ENCODE measurements at regions not wholly inside any gene's neighbourhood (a gene's known extent, or its start where the extent isn't known, plus 50 kb on each side); places are given as distances from the start of the nearest gene placed in this dataset.

DNA sequence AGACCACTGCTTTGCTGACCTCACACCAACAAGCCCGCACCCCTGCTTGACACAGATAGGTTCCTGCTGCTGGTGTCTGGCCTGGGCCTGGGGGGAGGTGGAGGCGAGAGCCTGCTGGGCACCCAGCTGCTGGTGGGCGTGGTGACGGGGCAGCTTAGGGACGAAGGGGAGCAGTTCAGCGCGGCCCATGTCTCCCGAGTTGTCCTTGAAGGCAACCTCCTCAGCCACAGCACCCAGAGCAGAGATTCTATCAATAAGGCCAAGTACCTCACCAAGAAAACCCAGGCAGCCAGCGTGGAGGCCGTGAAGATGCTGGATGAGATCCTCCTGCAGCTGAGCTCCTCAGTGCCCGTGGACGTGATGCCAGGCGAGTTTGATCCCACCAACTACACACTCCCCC lies 313.3 kb downstream of the NR2F1-AS1 start:
- H4K91ac ChIP-seq (ENCODE audit: low read length), result no peak overlapping the region
- H2BK120ac ChIP-seq (ENCODE audit: low read depth, low read length), result no peak overlapping the region
- no peak overlapping the region for H4K8ac ChIP-seq (ENCODE audit: low read length)
- H2AK5ac ChIP-seq (ENCODE audit: low read length, severe bottlenecking), result no peak overlapping the region
- no peaks in the 10 kb centered on the region for H3K4me1 ChIP-seq (ENCODE audit: control insufficient read depth, insufficient read depth, low read depth, low read length)
- WGBS, result 97% methylated on average over 8 of the region's 13 CpGs
- H3K79me1 ChIP-seq (replicated peaks; ENCODE audit: low read length, poor library complexity, severe bottlenecking), result no peaks in the 10 kb centered on the region
- H3K36me3 ChIP-seq (ENCODE audit: control insufficient read depth in 1 of 2, insufficient read depth in 2 of 2, low read depth in 1 of 2, low read length in 2 of 2), result no peaks in the 10 kb centered on the region
- no peak overlapping the region for H3K27ac ChIP-seq (ENCODE audit: low read length, poor library complexity, severe bottlenecking)
- no peak for DNase-seq
- no peaks in the 10 kb centered on the region for H3K27me3 ChIP-seq (ENCODE audit: control insufficient read depth in 1 of 2, insufficient read depth in 1 of 2, low read length in 2 of 2)
- H3K9ac ChIP-seq (ENCODE audit: low read length), result no peak overlapping the region
- H2AFZ ChIP-seq (ENCODE audit: low read depth, low read length), result no peak overlapping the region
- no peak overlapping the region for H2BK5ac ChIP-seq (ENCODE audit: low read depth, low read length, poor library complexity, severe bottlenecking)
- H3K9me3 ChIP-seq (ENCODE audit: control insufficient read depth, low read length), result peaks cover 3% of the 10 kb centered on the region
- no peak overlapping the region for H3K4me3 ChIP-seq (ENCODE audit: insufficient read depth in 1 of 2, low read depth in 1 of 2, low read length in 2 of 2)
- no peak overlapping the region for H3K23ac ChIP-seq (ENCODE audit: low read length in 2 of 2)
- H3K18ac ChIP-seq (ENCODE audit: low read depth in 1 of 2, low read length in 2 of 2), result peak overlapping the region in 1 of 2 experiments; percentile 48
- no peak overlapping the region for H3K4ac ChIP-seq (ENCODE audit: low read depth in 1 of 2, low read length in 2 of 2)
- no peak overlapping the region for H2BK15ac ChIP-seq (ENCODE audit: low read depth, poor library complexity, severe bottlenecking)
- H3K4me2 ChIP-seq (ENCODE audit: low read length, poor library complexity, severe bottlenecking), result no peak overlapping the region
- no peak overlapping the region for H2BK12ac ChIP-seq (ENCODE audit: low read length in 2 of 2)
- no peak overlapping the region for H3K14ac ChIP-seq (ENCODE audit: low read length in 2 of 2)

- Histone ChIP-seq H3K4ac (ENCODE audit: low read depth in 1 of 2, low read length in 2 of 2) (no peak overlapping the region), H3K4me3 (ENCODE audit: insufficient read depth in 1 of 2, low read depth in 1 of 2, low read length in 2 of 2) (no peak overlapping the region), H2BK120ac (ENCODE audit: low read depth, low read length) (no peak overlapping the region), H2AFZ (ENCODE audit: low read depth, low read length) (no peak overlapping the region), H3K4me1 (ENCODE audit: control insufficient read depth, insufficient read depth, low read depth, low read length) (no peaks in the 10 kb centered on the region), H3K9ac (ENCODE audit: low read length) (no peak overlapping the region), H2BK5ac (ENCODE audit: low read depth, low read length, poor library complexity, severe bottlenecking) (no peak overlapping the region), H4K91ac (ENCODE audit: low read length) (peak overlapping the region; percentile 22), H3K27me3 (ENCODE audit: control insufficient read depth in 1 of 2, insufficient read depth in 1 of 2, low read length in 2 of 2) (no peaks in the 10 kb centered on the region), H3K4me2 (ENCODE audit: low read length, poor library complexity, severe bottlenecking) (no peak overlapping the region), H3K79me1 (replicated peaks; ENCODE audit: low read length, poor library complexity, severe bottlenecking) (no peaks in the 10 kb centered on the region), H3K27ac (ENCODE audit: low read length, poor library complexity, severe bottlenecking) (no peak overlapping the region), H2BK12ac (ENCODE audit: low read length in 2 of 2) (no peak overlapping the region), H3K23ac (ENCODE audit: low read length in 2 of 2) (no peak overlapping the region), H3K18ac (ENCODE audit: low read depth in 1 of 2, low read length in 2 of 2) (no peak overlapping the region), H2BK15ac (ENCODE audit: low read depth, poor library complexity, severe bottlenecking) (no peak overlapping the region), H2AK5ac (ENCODE audit: low read length, severe bottlenecking) (no peak overlapping the region), H4K8ac (ENCODE audit: low read length) (no peak overlapping the region), H3K14ac (ENCODE audit: low read length in 2 of 2) (no peak overlapping the region), H3K9me3 (ENCODE audit: control insufficient read depth, low read length) (no peaks in the 10 kb centered on the region), H3K36me3 (ENCODE audit: control insufficient read depth in 1 of 2, insufficient read depth in 2 of 2, low read depth in 1 of 2, low read length in 2 of 2) (no peaks in the 10 kb centered on the region)
- 98% methylated on average over 20 of the region's 20 CpGs for WGBS
- DNase-seq, result no peak
These were observed 313.7 kb downstream of the NR2F1-AS1 start for GRCh38 chr5:93267276-93267675.

GRCh38 chr5:93257616-93258015 lies 323.4 kb downstream of the NR2F1-AS1 start:
- 34% methylated on average over 2 of the region's 3 CpGs for WGBS
- Histone ChIP-seq H4K8ac (ENCODE audit: low read length) (no peak overlapping the region), H3K79me1 (replicated peaks; ENCODE audit: low read length, poor library complexity, severe bottlenecking) (no peaks in the 10 kb centered on the region)

DNA sequence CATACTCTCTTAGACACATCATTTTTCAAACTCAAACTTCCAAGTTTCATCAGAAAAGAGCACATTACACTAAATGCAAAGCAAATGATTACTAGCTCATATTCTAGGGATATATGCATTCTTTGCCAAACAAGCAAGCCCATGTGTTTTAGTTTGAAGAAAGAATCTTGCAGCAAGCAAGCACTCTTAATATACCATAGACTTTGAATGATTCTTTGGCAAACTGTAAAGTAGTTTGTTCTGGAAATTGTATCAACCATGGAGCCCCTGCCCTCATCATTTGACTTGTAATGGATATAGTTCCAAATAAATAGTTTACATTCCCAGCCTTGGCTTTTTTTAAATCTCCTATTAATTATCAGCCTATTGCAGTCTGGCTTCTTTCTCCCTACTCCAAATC lies 325.2 kb downstream of the NR2F1-AS1 start:
- Histone ChIP-seq H3K79me1 (replicated peaks; ENCODE audit: low read length, poor library complexity, severe bottlenecking) (no peaks in the 10 kb centered on the region), H3K23ac (ENCODE audit: low read length in 2 of 2) (no peak overlapping the region), H2BK15ac (ENCODE audit: low read depth, poor library complexity, severe bottlenecking) (no peak overlapping the region), H3K27ac (ENCODE audit: low read length, poor library complexity, severe bottlenecking) (no peak overlapping the region), H3K4ac (ENCODE audit: low read depth in 1 of 2, low read length in 2 of 2) (no peak overlapping the region), H3K9ac (ENCODE audit: low read length) (no peak overlapping the region), H3K4me3 (ENCODE audit: insufficient read depth in 1 of 2, low read depth in 1 of 2, low read length in 2 of 2) (no peak overlapping the region), H2BK5ac (ENCODE audit: low read depth, low read length, poor library complexity, severe bottlenecking) (no peak overlapping the region), H3K27me3 (ENCODE audit: control insufficient read depth in 1 of 2, insufficient read depth in 1 of 2, low read length in 2 of 2) (no peaks in the 10 kb centered on the region), H3K36me3 (ENCODE audit: control insufficient read depth in 1 of 2, insufficient read depth in 2 of 2, low read depth in 1 of 2, low read length in 2 of 2) (no peaks in the 10 kb centered on the region), H2AK5ac (ENCODE audit: low read length, severe bottlenecking) (no peak overlapping the region), H3K9me3 (ENCODE audit: control insufficient read depth, low read length) (no peaks in the 10 kb centered on the region), H3K14ac (ENCODE audit: low read length in 2 of 2) (no peak overlapping the region), H3K4me1 (ENCODE audit: control insufficient read depth, insufficient read depth, low read depth, low read length) (no peaks in the 10 kb centered on the region), H3K18ac (ENCODE audit: low read depth in 1 of 2, low read length in 2 of 2) (no peak overlapping the region), H4K91ac (ENCODE audit: low read length) (no peak overlapping the region), H3K4me2 (ENCODE audit: low read length, poor library complexity, severe bottlenecking) (no peak overlapping the region), H2AFZ (ENCODE audit: low read depth, low read length) (no peak overlapping the region), H2BK12ac (ENCODE audit: low read length in 2 of 2) (no peak overlapping the region), H4K8ac (ENCODE audit: low read length) (no peak overlapping the region), H2BK120ac (ENCODE audit: low read depth, low read length) (no peak overlapping the region)
- no peak for DNase-seq

More at GRCh38 chr5:93257616-93258015, 323.4 kb downstream of the NR2F1-AS1 start:
- H4K91ac ChIP-seq (ENCODE audit: low read length), result no peak overlapping the region
- no peak overlapping the region for H3K9ac ChIP-seq (ENCODE audit: low read length)
- H2AFZ ChIP-seq (ENCODE audit: low read depth, low read length), result no peak overlapping the region
- H3K36me3 ChIP-seq (ENCODE audit: control insufficient read depth in 1 of 2, insufficient read depth in 2 of 2, low read depth in 1 of 2, low read length in 2 of 2), result no peaks in the 10 kb centered on the region
- peak overlapping the region in 1 of 2 experiments; percentile 41 for H3K4ac ChIP-seq (ENCODE audit: low read depth in 1 of 2, low read length in 2 of 2)
- no peak overlapping the region for H2BK120ac ChIP-seq (ENCODE audit: low read depth, low read length)
- no peak overlapping the region for H2BK5ac ChIP-seq (ENCODE audit: low read depth, low read length, poor library complexity, severe bottlenecking)
- DNase-seq, result peak; percentile 60
- H3K27ac ChIP-seq (ENCODE audit: low read length, poor library complexity, severe bottlenecking), result no peak overlapping the region
- H2AK5ac ChIP-seq (ENCODE audit: low read length, severe bottlenecking), result no peak overlapping the region
- H3K14ac ChIP-seq (ENCODE audit: low read length in 2 of 2), result no peak overlapping the region
- no peak overlapping the region for H3K23ac ChIP-seq (ENCODE audit: low read length in 2 of 2)
- H3K9me3 ChIP-seq (ENCODE audit: control insufficient read depth, low read length), result no peaks in the 10 kb centered on the region
- H3K4me3 ChIP-seq (ENCODE audit: insufficient read depth in 1 of 2, low read depth in 1 of 2, low read length in 2 of 2), result no peak overlapping the region
- no peaks in the 10 kb centered on the region for H3K4me1 ChIP-seq (ENCODE audit: control insufficient read depth, insufficient read depth, low read depth, low read length)
- H2BK15ac ChIP-seq (ENCODE audit: low read depth, poor library complexity, severe bottlenecking), result no peak overlapping the region
- H3K27me3 ChIP-seq (ENCODE audit: control insufficient read depth in 1 of 2, insufficient read depth in 1 of 2, low read length in 2 of 2), result no peaks in the 10 kb centered on the region
- no peak overlapping the region for H3K4me2 ChIP-seq (ENCODE audit: low read length, poor library complexity, severe bottlenecking)
- no peak overlapping the region for H3K18ac ChIP-seq (ENCODE audit: low read depth in 1 of 2, low read length in 2 of 2)
- H2BK12ac ChIP-seq (ENCODE audit: low read length in 2 of 2), result no peak overlapping the region
